HCT116 (cell line): ENCODE measurements at regions not wholly inside any gene's neighbourhood (a gene's known extent, or its start where the extent isn't known, plus 50 kb on each side); places are given as distances from the start of the nearest gene placed in this dataset.

Experiments
- ATAC-seq: fragments of 200-7000 bp; cut with Tn5 transposase; 2 replicates; pipeline ENCODE4 v1.9.1; 2020; ENCODE audit warnings: mild to moderate bottlenecking, moderate library complexity
- BruUV-seq: library from RNA; stranded (reverse); fragments of 400-500 nt; replicated peaks from 2 replicates; lab custom pipeline; 2021; lab: Mats Ljungman, UMichigan
- CTCF ChIA-PET: fragments of 300-600 bp; sonication (Branson Sonifier 250); formaldehyde crosslinking; loops from one replicate; lab custom pipeline; 2021; ENCODE audit warnings: antibody characterized with exemption; lab: Charles Lee
- POLR2A ChIA-PET: fragments of 300-600, 350-600 bp; sonication (Branson Sonifier 250); formaldehyde crosslinking; loops from one replicate; lab custom pipeline; 2021; ENCODE audit warnings: antibody characterized with exemption; lab: Charles Lee
- RAD21 ChIA-PET, 2 experiments: fragments of 300-600 bp; sonication (Branson Sonifier 250); formaldehyde crosslinking; loops; one replicate each; lab custom pipeline; 2023; ENCODE audit warnings: low total read pairs in 2 of 2; ENCODE audit not compliant: uncharacterized antibody in 2 of 2, unreplicated experiment in 2 of 2, low non-redundant PET in 1 of 2; lab: Charles Lee
- DNase-seq: peaks from one replicate; pipeline ENCODE4 v3.0.0-alpha.2; 2010; ENCODE audit warnings: low read depth, low spot score
- H2AFZ ChIP-seq: fragments of 200-600 bp; shearing (Covaris generic), sonication (generic); 2 replicates; pipeline ENCODE4 v1.6.1; 2017; ENCODE audit warnings: low read depth, mixed run types, mixed read lengths, antibody characterized with exemption, low read length; ENCODE audit not compliant: poor library complexity, severe bottlenecking
- H3K27ac ChIP-seq: 2 replicates; pipeline ENCODE4 v1.5.1; 2012; ENCODE audit warnings: low read depth, low read length
- H3K27me3 ChIP-seq: fragments of 200-600 bp; sonication (generic); 2 replicates; pipeline ENCODE4 v1.6.1; 2016; ENCODE audit warnings: mixed run types, low read length, mixed read lengths; ENCODE audit not compliant: insufficient read depth
- H3K36me3 ChIP-seq, 2 experiments: fragments of 200-500 bp in 1 of 2; fragments of 200-600 bp in 1 of 2; sonication (Bioruptor generic) in 1 of 2; sonication (generic) in 1 of 2; 2 replicates each; pipeline versions ENCODE4 v1.5.1 to v1.6.1; 2014 to 2016; ENCODE audit warnings: low read length in 2 of 2, inconsistent platforms in 1 of 2, mixed read lengths in 1 of 2, mixed run types in 1 of 2; ENCODE audit not compliant: insufficient read depth in 2 of 2, control insufficient read depth in 1 of 2
- H3K4me1 ChIP-seq, 2 experiments: fragments of 200-600 bp in 1 of 2; sonication (generic) in 1 of 2; 2 replicates each; pipeline versions ENCODE4 v1.5.1 to v1.6.1; 2012 to 2017; ENCODE audit warnings: low read length in 2 of 2, inconsistent platforms in 1 of 2, mild to moderate bottlenecking in 1 of 2, mixed read lengths in 1 of 2, mixed run types in 1 of 2, moderate library complexity in 1 of 2; ENCODE audit not compliant: insufficient read depth in 2 of 2, control insufficient read depth in 1 of 2
- H3K4me2 ChIP-seq: fragments of 200-600 bp; sonication (generic); 2 replicates; pipeline ENCODE4 v1.6.1; 2017; ENCODE audit warnings: mixed run types, low read length, mixed read lengths
- H3K4me3 ChIP-seq, 2 experiments: fragments of 200-600 bp in 1 of 2; sonication (generic) in 1 of 2; replicated peaks in 1 of 2; 2 replicates each; pipeline ENCODE4 v1.5.1; 2011 to 2016; ENCODE audit warnings: low read length in 2 of 2, control low read depth in 1 of 2, low read depth in 1 of 2, mild to moderate bottlenecking in 1 of 2, mixed read lengths in 1 of 2, mixed run types in 1 of 2
- H3K79me2 ChIP-seq: fragments of 200-600 bp; sonication (generic); 2 replicates; pipeline ENCODE4 v1.6.1; 2017; ENCODE audit warnings: mild to moderate bottlenecking, mixed run types, low read length, moderate library complexity, mixed read lengths; ENCODE audit not compliant: insufficient read depth
- H3K9ac ChIP-seq: fragments of 200-600 bp; sonication (generic); 2 replicates; pipeline ENCODE4 v1.6.1; 2016; ENCODE audit warnings: low read length, mixed read lengths
- H3K9me2 ChIP-seq: fragments of 200-600 bp; sonication (generic), shearing (Covaris generic); 2 replicates; pipeline ENCODE4 v1.6.1; 2017; ENCODE audit warnings: mixed run types, mild to moderate bottlenecking, moderate library complexity; ENCODE audit not compliant: insufficient read depth
- H3K9me3 ChIP-seq, 2 experiments: fragments of 200-500 bp in 1 of 2; fragments of 200-600 bp in 1 of 2; sonication (Bioruptor generic) in 1 of 2; sonication (generic) in 1 of 2; 2 replicates each; pipeline ENCODE4 v1.6.1; 2014 to 2017; ENCODE audit warnings: low read length in 2 of 2, mixed read lengths in 2 of 2, inconsistent platforms in 1 of 2, low read depth in 1 of 2, mild to moderate bottlenecking in 1 of 2, mixed run types in 1 of 2, moderate library complexity in 1 of 2; ENCODE audit not compliant: control insufficient read depth in 1 of 2, insufficient read depth in 1 of 2
- H4K20me1 ChIP-seq: fragments of 200-600 bp; sonication (generic), shearing (Covaris generic); 2 replicates; pipeline ENCODE4 v1.6.1; 2017; ENCODE audit warnings: mixed run types, mild to moderate bottlenecking, moderate library complexity; ENCODE audit not compliant: insufficient read depth
- CEBPB ChIP-seq: IDR thresholded peaks from 2 replicates; pipeline ENCODE4 v1.6.1; 2012; ENCODE audit warnings: low read depth
- CTCF ChIP-seq, 3 experiments: fragments of 200-600 bp in 1 of 3; sonication (generic) in 1 of 3; IDR thresholded peaks in 2 of 3; conservative IDR thresholded peaks in 1 of 3; 2 replicates each; pipeline ENCODE4 v1.5.1; 2012 to 2017; ENCODE audit warnings: low read depth in 2 of 3, low read length in 2 of 3, antibody characterized with exemption in 1 of 3, borderline replicate concordance in 1 of 3, control low read depth in 1 of 3, mild to moderate bottlenecking in 1 of 3, mixed read lengths in 1 of 3, mixed run types in 1 of 3, moderate library complexity in 1 of 3; ENCODE audit not compliant: insufficient read depth in 1 of 3
- FOSL1 ChIP-seq: IDR thresholded peaks from 2 replicates; pipeline ENCODE4 v1.6.1; 2012; ENCODE audit warnings: low read depth
- JUND ChIP-seq: IDR thresholded peaks from 2 replicates; pipeline ENCODE4 v1.6.1; 2012
- MAX ChIP-seq: IDR thresholded peaks from 2 replicates; pipeline ENCODE4 v1.6.1; 2012
- POLR2A ChIP-seq: IDR thresholded peaks from 2 replicates; pipeline ENCODE4 v1.7.0; 2011; ENCODE audit warnings: borderline replicate concordance; ENCODE audit not compliant: insufficient read depth, insufficient read length; ENCODE audit errors: extremely low read depth
- RAD21 ChIP-seq: IDR thresholded peaks from 2 replicates; pipeline ENCODE4 v1.6.1; 2012; ENCODE audit warnings: low read depth, mild to moderate bottlenecking
- SP1 ChIP-seq: IDR thresholded peaks from 2 replicates; pipeline ENCODE4 v1.6.1; 2012; ENCODE audit warnings: low read depth
- SRF ChIP-seq: IDR thresholded peaks from 2 replicates; pipeline ENCODE4 v1.6.1; 2012; ENCODE audit warnings: low read depth
- YY1 ChIP-seq: IDR thresholded peaks from 2 replicates; pipeline ENCODE4 v1.6.1; 2011; ENCODE audit warnings: low read length, low read depth, moderate library complexity, mild to moderate bottlenecking; ENCODE audit not compliant: insufficient replicate concordance; ENCODE audit errors: extremely low read depth
- ZNF274 ChIP-seq: fragments of 200-500 bp; sonication (Bioruptor generic); IDR thresholded peaks from 2 replicates; pipeline ENCODE4 v1.6.1; 2014; ENCODE audit warnings: mild to moderate bottlenecking, low read depth, low read length, inconsistent platforms
- intact Hi-C: fragments of 100-400 bp; cut with micrococcal nuclease; formaldehyde crosslinking; loops from 2 replicates; pipeline ENCODE4 v1.10.0; 2022

- CTCF ChIA-PET: interaction anchor here (1.0 to 1.1 kb wide), 3 partner anchors 14 to 727 kb away, joined by 3 to 4 read pairs (median 4); no protein-coding TSS in a partner anchor
Measured at GRCh38 chr3:177777699-177778098, 580.4 kb upstream of the TBL1XR1 start.

GRCh38 chr3:177778633-177779032, 581.4 kb upstream of the TBL1XR1 start:
- intact Hi-C loops: loop anchor here (5.0 kb wide), 1 partner anchor 581 kb away; the partner anchor contains the start of gene TBL1XR1
- H3K27me3 ChIP-seq: no peaks in the 10 kb centered on the region
- BruUV-seq: no TSS peak
- ChIA-PET RAD21 (no interaction called here), POLR2A (no interaction called here), CTCF (no interaction called here)
- no peaks in the 10 kb centered on the region for H3K36me3 ChIP-seq
- H3K4me2 ChIP-seq: no peak overlapping the region
- H2AFZ ChIP-seq: no peak overlapping the region
- peaks cover 0 to 8% of the 10 kb centered on the region in 2 experiments; a peak in 1 of 4 replicates for H3K4me1 ChIP-seq
- no peaks in the 10 kb centered on the region for H4K20me1 ChIP-seq
- H3K27ac ChIP-seq: no peak overlapping the region
- no peaks in the 10 kb centered on the region for H3K9me3 ChIP-seq
- no peaks in the 10 kb centered on the region for H3K9me2 ChIP-seq
- no peak for ATAC-seq
- no peak overlapping the region for H3K4me3 ChIP-seq
- no peak overlapping the region for H3K9ac ChIP-seq
- no peaks in the 10 kb centered on the region for H3K79me2 ChIP-seq
- DNase-seq: no peak
- TF ChIP-seq ZNF274 (no peak), FOSL1 (no peak), SP1 (no peak), MAX (no peak), SRF (no peak), POLR2A (no peak), JUND (no peak), CEBPB (no peak), RAD21 (no peak), YY1 (no peak)

More at GRCh38 chr3:177777699-177778098, 580.4 kb upstream of the TBL1XR1 start:
- H4K20me1 ChIP-seq: no peaks in the 10 kb centered on the region
- H3K9ac ChIP-seq: no peak overlapping the region
- H3K79me2 ChIP-seq: no peaks in the 10 kb centered on the region
- no peak overlapping the region for H2AFZ ChIP-seq
- H3K9me2 ChIP-seq: no peaks in the 10 kb centered on the region
- no peaks in the 10 kb centered on the region for H3K27me3 ChIP-seq
- ChIA-PET POLR2A (interaction anchor here (0.6 kb wide), 1 partner anchor 445 kb away, joined by 3 read pairs; no protein-coding TSS in a partner anchor), RAD21 (no interaction called here)
- H3K4me2 ChIP-seq: no peak overlapping the region
- H3K4me3 ChIP-seq: no peak overlapping the region
- no peaks in the 10 kb centered on the region for H3K36me3 ChIP-seq
- no peaks in the 10 kb centered on the region for H3K9me3 ChIP-seq
- peak; percentile 81 for TF ChIP-seq RAD21
- no peak for TF ChIP-seq YY1
- peak; percentile 22 to 74 (median 69); a peak in 5 of 6 replicates for TF ChIP-seq CTCF (IDR thresholded peaks at IDR 0.05 in 2 of 3, conservative IDR thresholded peaks at IDR 0.05 in 1 of 3; ENCODE audit: borderline replicate concordance in 1 of 3, insufficient read depth in 1 of 3, low read depth in 2 of 3, low read length in 2 of 3)
- intact Hi-C loops: loop anchor here (1.0 to 5.0 kb wide), 3 partner anchors 417 to 727 kb away; partner anchors contain the start of gene TBL1XR1
- ATAC-seq (peak; percentile 95), DNase-seq (peak; percentile 51)
- BruUV-seq: no TSS peak
- peaks cover 0 to 8% of the 10 kb centered on the region in 2 experiments; a peak in 1 of 4 replicates for H3K4me1 ChIP-seq
- H3K27ac ChIP-seq: no peak overlapping the region
